Gastroesophageal sphincter (tissue), 4 donors: ENCODE measurements at regions not wholly inside any gene's neighbourhood (a gene's known extent, or its start where the extent isn't known, plus 50 kb on each side); places are given as distances from the start of the nearest gene placed in this dataset.

Experiments used
- ATAC-seq: fragments of 150-250 bp; one replicate; pipeline ENCODE4 v1.9.1; 2016; ENCODE audit warnings: mild to moderate bottlenecking, moderate library complexity
- H3K27ac ChIP-seq, 4 donors: fragments of 200-600 bp; sonication (generic) in 3 of 4; 1 replicate in 3 of 4; 2 replicates in 1 of 4; pipeline ENCODE4 v1.5.1; 2016 to 2019
- H3K27me3 ChIP-seq: fragments of 200-600 bp; sonication (generic); one replicate; pipeline ENCODE4 v1.5.1; 2019
- H3K36me3 ChIP-seq, 2 donors: fragments of 200-600 bp; sonication (generic); one replicate each; pipeline ENCODE4 v1.5.1; 2019; ENCODE audit warnings: control low read depth in 1 of 2
- H3K4me1 ChIP-seq, 3 donors: fragments of 200-600 bp; sonication (generic); 1 replicate in 2 of 3; 2 replicates in 1 of 3; pipeline ENCODE4 v1.5.1; 2016 to 2019; ENCODE audit warnings: control low read depth in 2 of 3
- H3K4me3 ChIP-seq, 2 donors: fragments of 200-600 bp; sonication (generic); one replicate each; pipeline ENCODE4 v1.5.1; 2019; ENCODE audit warnings: mild to moderate bottlenecking in 1 of 2, moderate library complexity in 1 of 2
- H3K9me3 ChIP-seq, 3 donors: fragments of 200-600 bp; sonication (generic); one replicate each; pipeline ENCODE4 v1.5.1; 2017 to 2019; ENCODE audit warnings: control low read depth in 2 of 3
- CTCF ChIP-seq, 4 experiments: fragments of 200-600 bp in 2 of 4; fragments of 450-650 bp in 2 of 4; sonication (generic) in 1 of 4; IDR thresholded peaks; one replicate each; pipeline ENCODE4 v1.5.1; 2017 to 2019; ENCODE audit warnings: antibody characterized with exemption in 4 of 4, mild to moderate bottlenecking in 2 of 4, moderate library complexity in 2 of 4
- EP300 ChIP-seq: sonication (generic); formaldehyde crosslinking; IDR thresholded peaks from one replicate; pipeline ENCODE4 v1.6.1; 2017; ENCODE audit warnings: antibody characterized with exemption, mild to moderate bottlenecking
- POLR2A ChIP-seq, 2 donors: fragments of 450-650 bp; IDR thresholded peaks; one replicate each; pipeline ENCODE4 v1.6.1; 2017; ENCODE audit warnings: antibody characterized with exemption in 2 of 2, mild to moderate bottlenecking in 2 of 2, moderate library complexity in 1 of 2
- POLR2AphosphoS5 ChIP-seq: sonication (generic); formaldehyde crosslinking; IDR thresholded peaks from one replicate; pipeline ENCODE4 v1.6.1; 2017; ENCODE audit warnings: antibody characterized with exemption
- WGBS, 2 donors: methylation state at CpG; one replicate each; pipeline ENCODE4 v1.1.5; 2018; ENCODE audit warnings: low coverage in 1 of 2; 5-methylcytosine and 5-hydroxymethylcytosine counted together

- WGBS, 2 donors: 52 to 67% methylated on average over 3 of the region's 3 CpGs
- H3K9me3 ChIP-seq: no peaks in the 10 kb centered on the region
- TF ChIP-seq EP300 (no peak), POLR2AphosphoS5 (no peak), CTCF (IDR thresholded peaks at IDR 0.05) (no peak), POLR2A (IDR thresholded peaks at IDR 0.05) (no peak)
Measured at GRCh38 chr16:9595393-9595792, 503.9 kb downstream of the HAPSTR1 start.

GRCh38 chr16:9596788-9597187 is 505.3 kb downstream of the HAPSTR1 start:
- no peak for TF ChIP-seq EP300
- TF ChIP-seq POLR2A (IDR thresholded peaks at IDR 0.05): no peak
- TF ChIP-seq POLR2AphosphoS5: no peak
- TF ChIP-seq CTCF (IDR thresholded peaks at IDR 0.05): no peak
- 82 to 96% methylated on average over 2 to 4 of the region's 4 CpGs for WGBS, 2 donors
- no peak for ATAC-seq
- no peak overlapping the region for H3K27ac ChIP-seq
- H3K36me3 ChIP-seq: no peaks in the 10 kb centered on the region
- peaks cover 12% of the 10 kb centered on the region for H3K27me3 ChIP-seq
- H3K4me1 ChIP-seq: no peaks in the 10 kb centered on the region
- H3K9me3 ChIP-seq: no peaks in the 10 kb centered on the region
- no peak overlapping the region for H3K4me3 ChIP-seq

More at GRCh38 chr16:9595393-9595792, 503.9 kb downstream of the HAPSTR1 start:
- no peaks in the 10 kb centered on the region for H3K36me3 ChIP-seq
- ATAC-seq: no peak
- no peaks in the 10 kb centered on the region for H3K4me1 ChIP-seq
- peaks cover 12% of the 10 kb centered on the region for H3K27me3 ChIP-seq
- H3K4me3 ChIP-seq: no peak overlapping the region
- no peak overlapping the region for H3K27ac ChIP-seq

GRCh38 chr16:9597967-9598730 is 506.7 kb downstream of the HAPSTR1 start:
- Histone ChIP-seq H3K27ac (no peak overlapping the region), H3K36me3 (no peaks in the 10 kb centered on the region), H3K4me1 (no peaks in the 10 kb centered on the region), H3K4me3 (no peak overlapping the region), H3K27me3 (peaks cover 12% of the 10 kb centered on the region), H3K9me3 (no peaks in the 10 kb centered on the region)
- WGBS, 2 donors: 61 to 67% methylated on average over 3 to 8 of the region's 9 CpGs
- ATAC-seq: no peak
- TF ChIP-seq POLR2A (IDR thresholded peaks at IDR 0.05) (no peak), CTCF (IDR thresholded peaks at IDR 0.05) (no peak), EP300 (no peak), POLR2AphosphoS5 (no peak)

GRCh38 chr16:9598731-9599083 is 507.3 kb downstream of the HAPSTR1 start:
- H3K36me3 ChIP-seq: no peaks in the 10 kb centered on the region
- H3K4me1 ChIP-seq: no peaks in the 10 kb centered on the region
- peaks cover 12% of the 10 kb centered on the region for H3K27me3 ChIP-seq
- H3K4me3 ChIP-seq: no peak overlapping the region
- H3K9me3 ChIP-seq: no peaks in the 10 kb centered on the region
- TF ChIP-seq CTCF (IDR thresholded peaks at IDR 0.05): no peak
- no peak for TF ChIP-seq POLR2AphosphoS5
- no peak for TF ChIP-seq EP300
- no peak for TF ChIP-seq POLR2A (IDR thresholded peaks at IDR 0.05)
- WGBS, 2 donors: 70 to 92% methylated on average over 2 to 3 of the region's 3 CpGs
- ATAC-seq: no peak
- H3K27ac ChIP-seq: no peak overlapping the region

GRCh38 chr16:9599415-9600120 is 508.1 kb downstream of the HAPSTR1 start:
- H3K9me3 ChIP-seq: no peaks in the 10 kb centered on the region
- TF ChIP-seq POLR2AphosphoS5 (no peak), CTCF (IDR thresholded peaks at IDR 0.05) (no peak), EP300 (no peak), POLR2A (IDR thresholded peaks at IDR 0.05) (no peak)
- no peak for ATAC-seq
- H3K4me3 ChIP-seq: no peak overlapping the region
- H3K27me3 ChIP-seq: peaks cover 7% of the 10 kb centered on the region
- no peaks in the 10 kb centered on the region for H3K4me1 ChIP-seq
- H3K27ac ChIP-seq: no peak overlapping the region
- H3K36me3 ChIP-seq: no peaks in the 10 kb centered on the region
- 84 to 85% methylated on average over 4 to 5 of the region's 8 CpGs for WGBS, 2 donors
